GM18909 (cell line): ENCODE measurements at regions not wholly inside any gene's neighbourhood (a gene's known extent, or its start where the extent isn't known, plus 50 kb on each side); places are given as distances from the start of the nearest gene placed in this dataset.

Experiments used
- ATAC-seq: cut with Tn5 transposase; IDR thresholded peaks from one replicate; pipeline ENCODE4 v1.9.1; 2021; ENCODE audit warnings: mild to moderate bottlenecking; ENCODE audit not compliant: unreplicated experiment, poor library complexity

- ATAC-seq, result no peak
These were observed 1152.2 kb upstream of the CDH6 start for GRCh38 chr5:30041291-30041690.

GRCh38 chr5:30040488-30041118 lies 1152.9 kb upstream of the CDH6 start:
- no peak for ATAC-seq

- ATAC-seq, result no peak
These were observed 1154.1 kb upstream of the CDH6 start for GRCh38 chr5:30039379-30039778.

- no peak for ATAC-seq
These were observed 1158.6 kb upstream of the CDH6 start for GRCh38 chr5:30034870-30035269.

GRCh38 chr5:30030101-30030500 lies 1163.4 kb upstream of the CDH6 start:
- no peak for ATAC-seq

- ATAC-seq, result no peak
These were observed 1191.7 kb upstream of the CDH6 start for GRCh38 chr5:30001826-30002225.

GRCh38 chr5:30000231-30000630 lies 1193.3 kb upstream of the CDH6 start:
- ATAC-seq, result no peak

GRCh38 chr5:29995154-29995553 lies 1198.3 kb upstream of the CDH6 start:
- ATAC-seq, result no peak

GRCh38 chr5:29994519-29994918 lies 1199.0 kb upstream of the CDH6 start:
- no peak for ATAC-seq

- no peak for ATAC-seq
These were observed 1200.2 kb upstream of the CDH6 start for GRCh38 chr5:29993286-29993685.

- no peak for ATAC-seq
These were observed 1201.2 kb upstream of the CDH6 start for GRCh38 chr5:29992248-29992647.

GRCh38 chr5:29990681-29991080 lies 1202.8 kb upstream of the CDH6 start:
- ATAC-seq, result no peak

- no peak for ATAC-seq
These were observed 1209.3 kb upstream of the CDH6 start for GRCh38 chr5:29984156-29984540.

- ATAC-seq, result no peak
These were observed 1209.8 kb upstream of the CDH6 start for GRCh38 chr5:29983528-29984155.

GRCh38 chr5:29982457-29982856 lies 1211.0 kb upstream of the CDH6 start:
- no peak for ATAC-seq

GRCh38 chr5:29972597-29972996 lies 1220.9 kb upstream of the CDH6 start:
- no peak for ATAC-seq

GRCh38 chr5:29963956-29964355 lies 1229.5 kb upstream of the CDH6 start:
- ATAC-seq, result no peak

GRCh38 chr5:29960323-29960722 lies 1233.2 kb upstream of the CDH6 start:
- ATAC-seq, result no peak

- ATAC-seq, result no peak
These were observed 1242.9 kb upstream of the CDH6 start for GRCh38 chr5:29950416-29951145.

- no peak for ATAC-seq
These were observed 1244.1 kb upstream of the CDH6 start for GRCh38 chr5:29949301-29949872.

GRCh38 chr5:29944327-29944726 lies 1249.2 kb upstream of the CDH6 start:
- ATAC-seq, result no peak
